ENCODE measurements at regions not wholly inside any gene's neighbourhood (a gene's known extent, or its start where the extent isn't known, plus 50 kb on each side); places are given as distances from the start of the nearest gene placed in this dataset.

DNA sequence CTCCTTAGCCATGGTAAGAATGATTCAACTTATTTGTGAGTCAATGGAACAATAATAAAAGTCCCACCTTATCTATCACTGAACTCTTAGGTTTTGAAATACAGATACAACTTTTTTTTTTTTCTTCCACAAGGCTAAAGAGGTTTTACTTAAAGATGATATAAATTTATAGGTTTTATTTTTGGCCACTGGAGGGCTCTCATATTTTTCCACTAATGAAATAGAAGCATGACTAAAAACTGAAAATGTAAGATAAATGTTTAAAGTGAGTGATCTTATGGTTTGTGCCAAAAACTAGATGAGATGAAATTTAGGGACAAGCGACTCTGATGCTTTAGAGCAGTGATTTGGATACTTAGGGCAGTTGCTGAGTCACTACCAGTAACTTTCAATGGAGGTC is 499.0 kb downstream of the NUF2 start:
- TF ChIP-seq SP1 (IDR thresholded peaks at IDR 0.05) (no peak), L3MBTL2 (conservative IDR thresholded peaks at IDR 0.05) (no peak), LEF1 (IDR thresholded peaks at IDR 0.05; ENCODE audit: borderline replicate concordance) (no peak)
